ENCODE measurements at regions not wholly inside any gene's neighbourhood (a gene's known extent, or its start where the extent isn't known, plus 50 kb on each side); places are given as distances from the start of the nearest gene placed in this dataset.
"Not testable (repeated sequence)": the region's sequence is repeated elsewhere in the genome, so short reads cannot be mapped to it uniquely, and the experiment has no call there.

- no peak overlapping the region for H3K4me3 ChIP-seq (ENCODE audit: low read length)
- 72% methylated on average over 2 of the region's 2 CpGs for WGBS
- no peak overlapping the region for H3K27ac ChIP-seq (ENCODE audit: low read depth, low read length)
- H3K36me3 ChIP-seq (ENCODE audit: insufficient read depth, low read length) = no peaks in the 10 kb centered on the region
- peaks cover 10% of the 10 kb centered on the region for H3K9me3 ChIP-seq (ENCODE audit: insufficient read depth, low read depth, low read length)
- H3K27me3 ChIP-seq (ENCODE audit: insufficient read depth, low read length) = no peaks in the 10 kb centered on the region
- no peak overlapping the region for H3K9ac ChIP-seq (ENCODE audit: low read depth, low read length)
- no peaks in the 10 kb centered on the region for H3K4me1 ChIP-seq (ENCODE audit: insufficient read depth, low read length)
Observed at GRCh38 chr12:18872770-18873169, 134.9 kb downstream of the CAPZA3 start.

DNA sequence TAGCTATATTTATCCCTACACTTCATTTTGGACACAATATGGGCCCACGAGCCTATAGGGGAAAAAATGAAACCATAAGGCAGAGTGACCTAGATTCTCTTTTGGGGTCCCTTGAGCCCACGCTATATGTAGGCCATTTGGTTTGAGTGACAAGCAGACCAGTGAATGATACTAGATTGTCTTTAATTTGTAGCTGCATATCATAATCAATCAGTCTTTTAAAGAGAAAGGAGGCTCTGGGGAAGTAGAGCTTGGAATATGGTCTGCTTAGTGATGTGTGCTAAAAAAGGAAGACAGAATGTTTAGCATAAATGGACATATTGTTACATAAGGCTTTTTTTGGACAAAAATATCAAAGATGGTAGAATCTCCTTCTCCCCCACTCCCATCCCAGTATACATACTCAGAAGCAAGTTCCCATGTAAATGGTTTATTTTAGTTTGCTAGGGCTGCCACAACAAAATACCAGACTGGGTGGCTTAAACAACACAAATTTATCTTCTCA lies 140.8 kb downstream of the CAPZA3 start:
- WGBS = 92% methylated on average over 2 of the region's 2 CpGs
- Histone ChIP-seq H3K27me3 (ENCODE audit: insufficient read depth, low read length) (no peaks in the 10 kb centered on the region), H3K4me3 (ENCODE audit: low read length) (no peak overlapping the region), H3K36me3 (ENCODE audit: insufficient read depth, low read length) (no peaks in the 10 kb centered on the region), H3K27ac (ENCODE audit: low read depth, low read length) (no peak overlapping the region), H3K9ac (ENCODE audit: low read depth, low read length) (no peak overlapping the region), H3K4me1 (ENCODE audit: insufficient read depth, low read length) (no peaks in the 10 kb centered on the region), H3K9me3 (ENCODE audit: insufficient read depth, low read depth, low read length) (peaks cover 11% of the 10 kb centered on the region)

DNA sequence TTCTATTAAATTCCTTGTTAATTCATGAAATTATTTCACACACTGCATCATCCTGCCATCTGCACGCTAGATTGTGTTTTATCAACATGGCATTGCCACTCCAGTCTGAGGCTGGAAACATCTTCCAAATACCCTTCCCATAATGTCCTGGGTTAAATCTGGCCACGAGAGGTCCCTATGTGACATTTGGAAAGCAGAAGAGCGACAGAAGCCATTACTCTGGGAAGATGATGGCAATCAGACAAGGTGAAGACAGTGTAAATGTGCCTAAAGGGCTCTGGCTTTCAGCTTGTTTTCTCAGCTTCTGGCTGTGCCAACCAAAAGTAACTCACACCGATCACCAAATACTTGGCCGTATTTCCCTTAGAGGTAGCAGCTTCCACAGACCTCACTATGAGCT lies 144.8 kb downstream of the CAPZA3 start:
- H3K27me3 ChIP-seq (ENCODE audit: insufficient read depth, low read length) = no peaks in the 10 kb centered on the region
- 83% methylated on average over 5 of the region's 5 CpGs for WGBS
- peaks cover 9% of the 10 kb centered on the region for H3K4me1 ChIP-seq (ENCODE audit: insufficient read depth, low read length)
- H3K27ac ChIP-seq (ENCODE audit: low read depth, low read length) = no peak overlapping the region
- H3K4me3 ChIP-seq (ENCODE audit: low read length) = no peak overlapping the region
- peaks cover 1% of the 10 kb centered on the region; the same call in 1 of the 2 replicates for H3K9me3 ChIP-seq (ENCODE audit: insufficient read depth, low read depth, low read length)
- no peaks in the 10 kb centered on the region for H3K36me3 ChIP-seq (ENCODE audit: insufficient read depth, low read length)
- no peak overlapping the region for H3K9ac ChIP-seq (ENCODE audit: low read depth, low read length)

GRCh38 chr12:18886962-18887361 lies 149.0 kb downstream of the CAPZA3 start:
- no peak overlapping the region for H3K9ac ChIP-seq (ENCODE audit: low read depth, low read length)
- 0 out of 2 replicates have a peak, but pooled peaks cover 2% of the 10 kb centered on the region for H3K9me3 ChIP-seq (ENCODE audit: insufficient read depth, low read depth, low read length)
- WGBS = 80% methylated on average over 3 of the region's 3 CpGs

GRCh38 chr12:18887368-18887767 lies 149.4 kb downstream of the CAPZA3 start:
- Histone ChIP-seq H3K27ac (ENCODE audit: low read depth, low read length) (no peak overlapping the region), H3K9me3 (ENCODE audit: insufficient read depth, low read depth, low read length) (0 out of 2 replicates have a peak, but pooled peaks cover 2% of the 10 kb centered on the region), H3K36me3 (ENCODE audit: insufficient read depth, low read length) (no peaks in the 10 kb centered on the region), H3K9ac (ENCODE audit: low read depth, low read length) (no peak overlapping the region), H3K4me3 (ENCODE audit: low read length) (no peak overlapping the region), H3K4me1 (ENCODE audit: insufficient read depth, low read length) (peaks cover 22% of the 10 kb centered on the region), H3K27me3 (ENCODE audit: insufficient read depth, low read length) (no peaks in the 10 kb centered on the region)
- 89% methylated on average over 4 of the region's 4 CpGs for WGBS

More at GRCh38 chr12:18886962-18887361, 149.0 kb downstream of the CAPZA3 start:
- peaks cover 22% of the 10 kb centered on the region for H3K4me1 ChIP-seq (ENCODE audit: insufficient read depth, low read length)
- no peak overlapping the region for H3K27ac ChIP-seq (ENCODE audit: low read depth, low read length)
- no peak overlapping the region for H3K4me3 ChIP-seq (ENCODE audit: low read length)
- no peaks in the 10 kb centered on the region for H3K27me3 ChIP-seq (ENCODE audit: insufficient read depth, low read length)
- no peaks in the 10 kb centered on the region for H3K36me3 ChIP-seq (ENCODE audit: insufficient read depth, low read length)

DNA sequence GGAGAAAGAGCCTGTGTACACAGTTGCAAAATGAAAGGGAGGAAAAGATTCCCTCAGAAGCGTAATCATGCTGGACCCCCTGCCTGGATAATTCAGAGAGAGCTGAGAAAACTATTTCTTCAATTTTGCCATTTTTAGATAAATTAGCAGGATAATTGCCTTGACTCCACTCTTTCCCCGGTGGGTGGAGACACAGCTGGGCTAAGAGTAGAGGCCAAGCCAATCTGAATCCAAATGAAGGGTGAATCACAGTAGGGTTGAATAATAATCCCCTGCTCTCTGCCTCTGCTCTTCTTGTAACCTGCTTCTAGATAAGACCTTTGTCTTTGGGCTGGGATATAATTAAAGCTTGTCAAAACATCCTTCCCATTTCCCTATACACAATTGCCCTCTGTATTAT lies 150.1 kb downstream of the CAPZA3 start:
- no peak overlapping the region for H3K9ac ChIP-seq (ENCODE audit: low read depth, low read length)
- no peak overlapping the region for H3K4me3 ChIP-seq (ENCODE audit: low read length)
- H3K4me1 ChIP-seq (ENCODE audit: insufficient read depth, low read length) = peaks cover 22% of the 10 kb centered on the region
- H3K9me3 ChIP-seq (ENCODE audit: insufficient read depth, low read depth, low read length) = 0 out of 2 replicates have a peak, but pooled peaks cover 2% of the 10 kb centered on the region
- WGBS = 37% methylated on average over 2 of the region's 2 CpGs
- no peaks in the 10 kb centered on the region for H3K27me3 ChIP-seq (ENCODE audit: insufficient read depth, low read length)
- H3K36me3 ChIP-seq (ENCODE audit: insufficient read depth, low read length) = no peaks in the 10 kb centered on the region
- H3K27ac ChIP-seq (ENCODE audit: low read depth, low read length) = no peak overlapping the region

DNA sequence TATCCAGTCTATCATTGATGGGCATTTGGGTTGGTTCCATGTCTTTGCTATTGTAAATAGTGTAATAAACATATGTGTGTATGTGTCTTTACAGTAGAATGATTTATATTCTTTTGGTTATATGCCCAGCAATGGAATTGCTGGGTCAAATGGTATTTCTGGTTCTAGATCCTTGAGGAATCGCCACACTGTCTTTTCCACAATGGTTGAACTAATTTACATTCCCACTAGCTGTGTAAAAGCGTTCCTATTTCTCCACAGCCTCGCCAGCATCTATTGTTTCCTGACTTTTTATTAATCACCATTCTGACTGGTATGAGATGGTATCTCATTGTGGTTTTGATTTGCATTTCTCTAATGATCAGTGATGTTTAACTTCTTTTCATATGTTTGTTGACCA lies 152.7 kb downstream of the CAPZA3 start:
- 100% methylated on average over 2 of the region's 3 CpGs for WGBS
- peaks cover 26% of the 10 kb centered on the region for H3K4me1 ChIP-seq (ENCODE audit: insufficient read depth, low read length)
- not testable (repeated sequence) for H3K27ac ChIP-seq (ENCODE audit: low read depth, low read length); H3K9me3 ChIP-seq (ENCODE audit: insufficient read depth, low read depth, low read length); H3K9ac ChIP-seq (ENCODE audit: low read depth, low read length); H3K4me3 ChIP-seq (ENCODE audit: low read length); H3K27me3 ChIP-seq (ENCODE audit: insufficient read depth, low read length); H3K36me3 ChIP-seq (ENCODE audit: insufficient read depth, low read length)

- Histone ChIP-seq H3K9me3 (ENCODE audit: insufficient read depth, low read depth, low read length) (0 out of 2 replicates have a peak, but pooled peaks cover 2% of the 10 kb centered on the region), H3K27me3 (ENCODE audit: insufficient read depth, low read length) (no peaks in the 10 kb centered on the region), H3K9ac (ENCODE audit: low read depth, low read length) (no peak overlapping the region), H3K4me3 (ENCODE audit: low read length) (no peak overlapping the region), H3K36me3 (ENCODE audit: insufficient read depth, low read length) (no peaks in the 10 kb centered on the region), H3K4me1 (ENCODE audit: insufficient read depth, low read length) (peaks cover 12% of the 10 kb centered on the region; the same call in 1 of the 2 replicates), H3K27ac (ENCODE audit: low read depth, low read length) (no peak overlapping the region; the same call in 1 of the 2 replicates)
- 91% methylated on average over 9 of the region's 9 CpGs for WGBS
Observed at GRCh38 chr12:18895540-18895939, 157.6 kb downstream of the CAPZA3 start.

DNA sequence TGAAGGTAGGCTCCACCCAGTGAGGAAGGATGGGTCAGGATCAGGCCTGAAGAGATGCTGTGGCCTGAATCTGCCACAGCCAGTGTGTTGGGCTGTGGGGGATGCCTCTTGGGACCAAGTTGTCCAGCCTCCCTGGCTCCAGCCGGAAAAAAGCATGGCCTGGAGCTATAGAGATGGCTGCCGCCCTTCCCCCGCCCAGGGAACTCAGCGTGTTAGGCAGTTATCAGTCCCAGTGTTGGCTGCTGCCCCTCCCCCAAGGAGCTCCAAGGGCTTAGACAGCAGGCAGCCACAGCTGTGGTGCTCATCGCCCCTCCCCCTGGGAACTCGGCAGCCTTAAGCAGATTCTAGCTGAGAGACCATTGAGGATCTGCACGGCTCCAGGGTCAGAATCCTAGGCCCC lies 158.0 kb downstream of the CAPZA3 start:
- 0 out of 2 replicates have a peak, but pooled peaks cover 2% of the 10 kb centered on the region for H3K9me3 ChIP-seq (ENCODE audit: insufficient read depth, low read depth, low read length)
- no peaks in the 10 kb centered on the region for H3K36me3 ChIP-seq (ENCODE audit: insufficient read depth, low read length)
- WGBS = 51% methylated on average over 7 of the region's 7 CpGs
- H3K4me1 ChIP-seq (ENCODE audit: insufficient read depth, low read length) = peaks cover 12% of the 10 kb centered on the region; the same call in 1 of the 2 replicates
- H3K9ac ChIP-seq (ENCODE audit: low read depth, low read length) = no peak overlapping the region
- H3K27ac ChIP-seq (ENCODE audit: low read depth, low read length) = peak overlapping the region; percentile 36; the same call in 1 of the 2 replicates
- no peak overlapping the region for H3K4me3 ChIP-seq (ENCODE audit: low read length)
- no peaks in the 10 kb centered on the region for H3K27me3 ChIP-seq (ENCODE audit: insufficient read depth, low read length)

GRCh38 chr12:18897823-18898222 lies 159.9 kb downstream of the CAPZA3 start:
- Histone ChIP-seq H3K27me3 (ENCODE audit: insufficient read depth, low read length) (no peaks in the 10 kb centered on the region), H3K36me3 (ENCODE audit: insufficient read depth, low read length) (no peaks in the 10 kb centered on the region), H3K4me1 (ENCODE audit: insufficient read depth, low read length) (peaks cover 12% of the 10 kb centered on the region; the same call in 1 of the 2 replicates), H3K27ac (ENCODE audit: low read depth, low read length) (no peak overlapping the region), H3K9me3 (ENCODE audit: insufficient read depth, low read depth, low read length) (no peaks in the 10 kb centered on the region), H3K4me3 (ENCODE audit: low read length) (no peak overlapping the region), H3K9ac (ENCODE audit: low read depth, low read length) (no peak overlapping the region)
- 92% methylated on average over 5 of the region's 5 CpGs for WGBS

- 100% methylated on average over 1 of the region's 2 CpGs for WGBS
- H3K27me3 ChIP-seq (ENCODE audit: insufficient read depth, low read length) = no peaks in the 10 kb centered on the region
- H3K4me1 ChIP-seq (ENCODE audit: insufficient read depth, low read length) = peaks cover 12% of the 10 kb centered on the region; the same call in 1 of the 2 replicates
- no peak overlapping the region for H3K27ac ChIP-seq (ENCODE audit: low read depth, low read length)
- no peak overlapping the region for H3K9ac ChIP-seq (ENCODE audit: low read depth, low read length)
- no peak overlapping the region for H3K4me3 ChIP-seq (ENCODE audit: low read length)
- H3K36me3 ChIP-seq (ENCODE audit: insufficient read depth, low read length) = no peaks in the 10 kb centered on the region
- no peaks in the 10 kb centered on the region for H3K9me3 ChIP-seq (ENCODE audit: insufficient read depth, low read depth, low read length)
Observed at GRCh38 chr12:18898470-18898869, 160.6 kb downstream of the CAPZA3 start.

DNA sequence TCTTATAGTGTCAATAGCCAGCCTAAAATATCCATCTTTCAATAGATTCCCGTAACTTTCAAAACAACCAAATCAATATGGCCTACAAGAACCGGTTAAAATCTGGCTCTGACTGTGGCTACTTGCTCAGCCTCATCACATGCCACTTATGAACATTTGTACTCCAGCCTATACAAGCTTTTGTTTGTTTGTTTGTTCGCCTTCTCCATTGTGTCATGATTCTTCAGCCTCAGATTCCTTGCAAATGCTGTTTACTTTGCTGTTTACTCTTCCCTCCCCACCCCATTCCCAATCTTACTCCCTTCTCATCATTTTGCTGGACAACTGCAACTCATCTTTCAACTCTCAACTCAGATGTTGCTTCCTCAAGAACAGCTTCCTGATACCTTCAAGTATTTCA lies 161.2 kb downstream of the CAPZA3 start:
- no peaks in the 10 kb centered on the region for H3K9me3 ChIP-seq (ENCODE audit: insufficient read depth, low read depth, low read length)
- peaks cover 12% of the 10 kb centered on the region; the same call in 1 of the 2 replicates for H3K4me1 ChIP-seq (ENCODE audit: insufficient read depth, low read length)
- no peak overlapping the region for H3K4me3 ChIP-seq (ENCODE audit: low read length)
- H3K9ac ChIP-seq (ENCODE audit: low read depth, low read length) = no peak overlapping the region
- H3K27me3 ChIP-seq (ENCODE audit: insufficient read depth, low read length) = no peaks in the 10 kb centered on the region
- WGBS = 91% methylated on average over 3 of the region's 3 CpGs
- no peaks in the 10 kb centered on the region for H3K36me3 ChIP-seq (ENCODE audit: insufficient read depth, low read length)
- H3K27ac ChIP-seq (ENCODE audit: low read depth, low read length) = no peak overlapping the region

Measured in HUES64 (cell line).